GM12891 (cell line): ENCODE measurements at regions not wholly inside any gene's neighbourhood (a gene's known extent, or its start where the extent isn't known, plus 50 kb on each side); places are given as distances from the start of the nearest gene placed in this dataset.
"Not testable (repeated sequence)": the region's sequence is repeated elsewhere in the genome, so short reads cannot be mapped to it uniquely, and the experiment has no call there.

Experiments used
- DNase-seq: peaks from one replicate; pipeline ENCODE4 v3.0.0; 2011; ENCODE audit warnings: low spot score; ENCODE audit not compliant: insufficient read length
- FAIRE-seq: peaks from 2 replicates; lab custom pipeline; 2011; peaks lifted over from hg19 to GRCh38; lab: Jason Lieb, UNC
- PAX5 ChIP-seq: IDR thresholded peaks from 2 replicates; pipeline ENCODE4 v1.6.1; 2011; ENCODE audit warnings: low read length, moderate library complexity, mild to moderate bottlenecking; ENCODE audit not compliant: insufficient read depth, severe bottlenecking
- POLR2A ChIP-seq: IDR thresholded peaks from 2 replicates; pipeline ENCODE4 v1.6.1; 2011; ENCODE audit warnings: low read depth, low read length, control low read depth
- POLR2AphosphoS5 ChIP-seq: IDR thresholded peaks from 2 replicates; pipeline ENCODE4 v1.6.1; 2011; ENCODE audit warnings: low read depth, low read length, control low read depth
- POU2F2 ChIP-seq: IDR thresholded peaks from 2 replicates; pipeline ENCODE4 v1.6.1; 2011; ENCODE audit warnings: low read depth, mild to moderate bottlenecking, control low read depth, low read length, moderate library complexity
- SPI1 ChIP-seq: IDR thresholded peaks from 2 replicates; pipeline ENCODE4 v1.6.1; 2011; ENCODE audit warnings: low read depth, low read length, control low read depth
- TAF1 ChIP-seq: IDR thresholded peaks from 2 replicates; pipeline ENCODE4 v1.6.1; 2011; ENCODE audit warnings: low read depth, low read length, control low read depth

- DNase-seq (no peak), FAIRE-seq (no peak)
- no peak for TF ChIP-seq POLR2AphosphoS5
- TF ChIP-seq POLR2A = no peak
- TF ChIP-seq SPI1 = no peak
- no peak for TF ChIP-seq PAX5
- no peak for TF ChIP-seq TAF1
- TF ChIP-seq POU2F2 = no peak
Measured at GRCh38 chr12:83753904-83754303, 1067.2 kb downstream of the TMTC2 start.

DNA sequence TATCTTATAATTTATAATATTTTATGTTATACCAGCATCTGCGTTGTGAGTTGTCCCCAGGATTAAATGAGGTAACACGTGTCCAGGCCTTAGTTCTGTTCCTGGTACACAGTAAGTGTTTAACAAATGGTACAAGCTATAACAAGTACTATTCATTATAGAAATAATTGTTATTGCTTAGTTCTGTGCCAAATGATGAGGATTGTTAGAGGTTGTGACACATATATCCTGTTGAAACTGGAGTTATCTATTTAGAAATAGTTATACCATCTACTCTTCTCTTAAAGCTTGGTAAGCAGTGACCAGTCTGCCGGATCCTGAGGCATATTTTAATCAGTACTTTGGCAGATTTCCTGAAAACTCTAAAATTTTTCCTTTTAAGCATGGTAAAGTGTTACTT is 1066.5 kb downstream of the TMTC2 start:
- DNase-seq (no peak), FAIRE-seq (no peak)
- no peak for TF ChIP-seq TAF1
- no peak for TF ChIP-seq POU2F2
- no peak for TF ChIP-seq POLR2A
- TF ChIP-seq POLR2AphosphoS5 = no peak
- TF ChIP-seq PAX5 = no peak
- no peak for TF ChIP-seq SPI1

GRCh38 chr12:83739607-83740006 is 1052.9 kb downstream of the TMTC2 start:
- TF ChIP-seq POU2F2 (no peak), SPI1 (no peak)
- FAIRE-seq (no peak), DNase-seq (no peak)

- FAIRE-seq (no peak), DNase-seq (no peak)
- no peak for TF ChIP-seq POLR2AphosphoS5
- TF ChIP-seq PAX5 = no peak
- TF ChIP-seq POU2F2 = no peak
- no peak for TF ChIP-seq TAF1
- no peak for TF ChIP-seq SPI1
- TF ChIP-seq POLR2A = no peak
Measured at GRCh38 chr12:83710851-83711250, 1024.1 kb downstream of the TMTC2 start.

GRCh38 chr12:83709899-83710298 is 1023.2 kb downstream of the TMTC2 start:
- FAIRE-seq = no peak
- TF ChIP-seq PAX5 (no peak), SPI1 (no peak), POU2F2 (no peak), POLR2AphosphoS5 (no peak), TAF1 (no peak), POLR2A (no peak)
- DNase-seq = no peak

DNA sequence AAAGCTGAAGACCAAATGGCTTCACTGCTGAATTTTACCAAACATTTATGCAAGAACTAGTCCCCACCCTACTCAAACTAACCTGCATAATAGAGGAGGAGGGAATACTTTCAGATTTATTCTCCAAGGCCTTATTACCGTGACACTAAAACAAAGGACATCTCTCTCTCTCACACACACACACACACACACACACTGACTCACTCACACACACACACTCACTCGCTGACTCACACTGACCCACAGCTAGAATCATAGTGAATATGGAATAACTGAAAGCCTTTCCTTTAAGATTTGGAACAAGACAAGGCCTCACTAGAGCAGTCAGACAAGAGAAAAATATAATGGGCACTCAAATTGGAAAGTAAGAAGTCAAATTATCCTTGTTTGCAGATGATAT is 1014.1 kb downstream of the TMTC2 start:
- TF ChIP-seq POLR2AphosphoS5 (no peak), TAF1 (no peak), PAX5 (no peak), SPI1 (no peak), POU2F2 (no peak), POLR2A (no peak)
- DNase-seq = no peak
- no peak for FAIRE-seq

DNA sequence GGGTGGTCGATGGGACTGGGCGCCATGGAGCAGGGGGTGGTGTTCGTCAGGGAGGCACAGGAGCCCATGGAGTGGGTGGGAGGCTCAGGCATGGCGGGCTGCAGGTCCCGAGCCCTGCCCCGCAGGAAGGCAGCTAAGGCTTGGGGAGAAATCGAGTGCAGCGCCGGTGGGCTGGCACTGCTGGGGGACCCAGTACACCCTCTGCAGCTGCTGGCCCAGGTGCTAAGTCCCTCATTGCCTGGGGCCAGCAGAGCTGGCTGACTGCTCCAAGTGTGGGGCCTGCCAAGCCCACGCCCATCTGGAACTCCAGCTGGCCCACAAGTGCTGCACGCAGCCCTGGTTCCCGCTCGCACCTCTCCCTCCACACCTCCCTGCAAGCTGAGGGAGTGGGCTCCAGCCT is 1009.6 kb downstream of the TMTC2 start:
- DNase-seq, FAIRE-seq: not testable (repeated sequence)

GRCh38 chr12:83691730-83692129 is 1005.0 kb downstream of the TMTC2 start:
- FAIRE-seq (no peak), DNase-seq (no peak)
- TF ChIP-seq POLR2A (no peak), SPI1 (no peak), POU2F2 (no peak), PAX5 (no peak), POLR2AphosphoS5 (no peak), TAF1 (no peak)

- no peak for DNase-seq
- FAIRE-seq = no peak
- TF ChIP-seq POU2F2 = no peak
- TF ChIP-seq POLR2A = no peak
Measured at GRCh38 chr12:83690465-83690864, 1003.8 kb downstream of the TMTC2 start.

DNA sequence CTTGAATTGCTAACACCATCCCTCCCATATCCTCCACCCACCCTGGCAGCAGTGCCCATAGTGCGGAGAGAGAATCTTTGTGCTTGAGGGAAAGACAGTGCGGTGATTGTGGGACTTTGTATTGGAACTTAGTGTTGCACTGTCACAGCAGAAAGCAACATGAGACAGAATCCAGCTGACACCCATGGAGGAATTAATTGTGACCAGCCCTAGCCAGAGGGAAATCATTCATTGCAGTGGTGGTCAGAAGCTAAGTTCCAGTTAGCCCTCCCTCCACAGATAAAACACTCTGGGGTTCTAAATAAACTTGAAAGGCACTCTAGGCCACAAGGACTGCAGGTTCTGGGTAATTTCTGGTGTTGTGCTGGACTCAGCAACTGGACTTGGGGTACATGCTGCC is 1002.6 kb downstream of the TMTC2 start:
- DNase-seq = no peak
- TF ChIP-seq TAF1 = no peak
- TF ChIP-seq POLR2A = no peak
- TF ChIP-seq PAX5 = no peak
- TF ChIP-seq POLR2AphosphoS5 = no peak
- TF ChIP-seq SPI1 = no peak
- no peak for TF ChIP-seq POU2F2
- FAIRE-seq = no peak
